ENCODE measurements at regions not wholly inside any gene's neighbourhood (a gene's known extent, or its start where the extent isn't known, plus 50 kb on each side); places are given as distances from the start of the nearest gene placed in this dataset.

DNA sequence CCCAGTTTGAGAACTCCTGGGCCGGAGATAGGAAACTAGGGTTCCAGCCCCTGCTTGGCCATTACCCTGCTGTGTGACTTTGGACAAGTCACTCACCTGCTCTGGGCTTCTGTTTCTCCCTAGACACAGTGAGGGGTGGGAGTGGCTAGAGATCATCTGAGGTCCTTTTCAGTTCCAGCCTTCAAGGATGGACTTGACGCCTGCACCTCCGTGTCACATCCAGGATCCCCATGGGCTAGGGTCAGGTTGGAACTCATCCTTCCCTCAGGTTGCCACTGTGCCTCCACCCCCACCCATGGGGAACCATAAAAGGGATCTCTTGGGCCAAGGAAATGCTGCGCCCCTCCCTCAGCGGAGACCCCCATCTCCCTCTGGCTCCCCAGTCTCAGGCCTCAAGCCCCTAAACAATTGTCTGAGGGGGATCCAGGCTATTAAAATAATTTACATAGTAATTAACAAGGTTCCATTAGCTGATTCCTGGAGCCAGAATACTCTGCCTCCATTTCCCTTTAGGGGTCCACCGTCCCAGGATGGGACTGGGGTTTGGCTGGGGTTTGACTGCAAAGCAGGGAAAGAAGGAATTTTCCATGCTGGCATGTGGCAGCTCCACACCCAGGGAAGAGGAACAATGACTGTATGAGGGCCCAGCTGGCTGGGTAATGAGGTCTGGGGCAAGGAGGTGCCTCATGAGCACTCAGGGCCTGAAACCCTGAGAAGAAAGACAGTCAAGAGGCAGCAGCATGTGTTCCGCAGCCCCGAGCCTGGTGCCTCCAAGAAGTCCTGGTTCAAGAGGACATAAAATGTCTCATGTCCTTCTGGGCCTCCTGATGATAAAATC, 177.7 kb downstream of the SMAD6 start (continued):
- TF ChIP-seq, protein P1, sequence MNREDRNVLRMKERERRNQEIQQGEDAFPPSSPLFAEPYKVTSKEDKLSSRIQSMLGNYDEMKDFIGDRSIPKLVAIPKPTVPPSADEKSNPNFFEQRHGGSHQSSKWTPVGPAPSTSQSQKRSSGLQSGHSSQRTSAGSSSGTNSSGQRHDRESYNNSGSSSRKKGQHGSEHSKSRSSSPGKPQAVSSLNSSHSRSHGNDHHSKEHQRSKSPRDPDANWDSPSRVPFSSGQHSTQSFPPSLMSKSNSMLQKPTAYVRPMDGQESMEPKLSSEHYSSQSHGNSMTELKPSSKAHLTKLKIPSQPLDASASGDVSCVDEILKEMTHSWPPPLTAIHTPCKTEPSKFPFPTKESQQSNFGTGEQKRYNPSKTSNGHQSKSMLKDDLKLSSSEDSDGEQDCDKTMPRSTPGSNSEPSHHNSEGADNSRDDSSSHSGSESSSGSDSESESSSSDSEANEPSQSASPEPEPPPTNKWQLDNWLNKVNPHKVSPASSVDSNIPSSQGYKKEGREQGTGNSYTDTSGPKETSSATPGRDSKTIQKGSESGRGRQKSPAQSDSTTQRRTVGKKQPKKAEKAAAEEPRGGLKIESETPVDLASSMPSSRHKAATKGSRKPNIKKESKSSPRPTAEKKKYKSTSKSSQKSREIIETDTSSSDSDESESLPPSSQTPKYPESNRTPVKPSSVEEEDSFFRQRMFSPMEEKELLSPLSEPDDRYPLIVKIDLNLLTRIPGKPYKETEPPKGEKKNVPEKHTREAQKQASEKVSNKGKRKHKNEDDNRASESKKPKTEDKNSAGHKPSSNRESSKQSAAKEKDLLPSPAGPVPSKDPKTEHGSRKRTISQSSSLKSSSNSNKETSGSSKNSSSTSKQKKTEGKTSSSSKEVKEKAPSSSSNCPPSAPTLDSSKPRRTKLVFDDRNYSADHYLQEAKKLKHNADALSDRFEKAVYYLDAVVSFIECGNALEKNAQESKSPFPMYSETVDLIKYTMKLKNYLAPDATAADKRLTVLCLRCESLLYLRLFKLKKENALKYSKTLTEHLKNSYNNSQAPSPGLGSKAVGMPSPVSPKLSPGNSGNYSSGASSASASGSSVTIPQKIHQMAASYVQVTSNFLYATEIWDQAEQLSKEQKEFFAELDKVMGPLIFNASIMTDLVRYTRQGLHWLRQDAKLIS (CRISPR knock-in tag; IDR thresholded peaks at IDR 0.05; ENCODE audit: borderline replicate concordance), result no peak
- TF ChIP-seq ZNF396 (CRISPR knock-in tag; IDR thresholded peaks at IDR 0.05; ENCODE audit: borderline replicate concordance), result no peak
- no peak for TF ChIP-seq SP1 (CRISPR knock-in tag; conservative IDR thresholded peaks at IDR 0.05)
- no peak for TF ChIP-seq EMX1 (CRISPR knock-in tag; IDR thresholded peaks at IDR 0.05)
- no peak for TF ChIP-seq ZNF121 (CRISPR knock-in tag; IDR thresholded peaks at IDR 0.05)
- TF ChIP-seq, protein P2, sequence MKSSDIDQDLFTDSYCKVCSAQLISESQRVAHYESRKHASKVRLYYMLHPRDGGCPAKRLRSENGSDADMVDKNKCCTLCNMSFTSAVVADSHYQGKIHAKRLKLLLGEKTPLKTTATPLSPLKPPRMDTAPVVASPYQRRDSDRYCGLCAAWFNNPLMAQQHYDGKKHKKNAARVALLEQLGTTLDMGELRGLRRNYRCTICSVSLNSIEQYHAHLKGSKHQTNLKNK (CRISPR knock-in tag; IDR thresholded peaks at IDR 0.05), result no peak
- TF ChIP-seq, protein P3, sequence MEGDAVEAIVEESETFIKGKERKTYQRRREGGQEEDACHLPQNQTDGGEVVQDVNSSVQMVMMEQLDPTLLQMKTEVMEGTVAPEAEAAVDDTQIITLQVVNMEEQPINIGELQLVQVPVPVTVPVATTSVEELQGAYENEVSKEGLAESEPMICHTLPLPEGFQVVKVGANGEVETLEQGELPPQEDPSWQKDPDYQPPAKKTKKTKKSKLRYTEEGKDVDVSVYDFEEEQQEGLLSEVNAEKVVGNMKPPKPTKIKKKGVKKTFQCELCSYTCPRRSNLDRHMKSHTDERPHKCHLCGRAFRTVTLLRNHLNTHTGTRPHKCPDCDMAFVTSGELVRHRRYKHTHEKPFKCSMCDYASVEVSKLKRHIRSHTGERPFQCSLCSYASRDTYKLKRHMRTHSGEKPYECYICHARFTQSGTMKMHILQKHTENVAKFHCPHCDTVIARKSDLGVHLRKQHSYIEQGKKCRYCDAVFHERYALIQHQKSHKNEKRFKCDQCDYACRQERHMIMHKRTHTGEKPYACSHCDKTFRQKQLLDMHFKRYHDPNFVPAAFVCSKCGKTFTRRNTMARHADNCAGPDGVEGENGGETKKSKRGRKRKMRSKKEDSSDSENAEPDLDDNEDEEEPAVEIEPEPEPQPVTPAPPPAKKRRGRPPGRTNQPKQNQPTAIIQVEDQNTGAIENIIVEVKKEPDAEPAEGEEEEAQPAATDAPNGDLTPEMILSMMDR (IDR thresholded peaks at IDR 0.05), result no peak
- TF ChIP-seq NFE2L1 (CRISPR knock-in tag; IDR thresholded peaks at IDR 0.05), result no peak
- TF ChIP-seq KAT7 (CRISPR knock-in tag; IDR thresholded peaks at IDR 0.05; ENCODE audit: borderline replicate concordance), result no peak
- no peak for TF ChIP-seq GRHL2 (CRISPR knock-in tag; IDR thresholded peaks at IDR 0.05; ENCODE audit: insufficient replicate concordance, severe bottlenecking)
- no peak for TF ChIP-seq ZBTB21 (CRISPR knock-in tag; IDR thresholded peaks at IDR 0.05; ENCODE audit: borderline replicate concordance)
- TF ChIP-seq, protein P4, sequence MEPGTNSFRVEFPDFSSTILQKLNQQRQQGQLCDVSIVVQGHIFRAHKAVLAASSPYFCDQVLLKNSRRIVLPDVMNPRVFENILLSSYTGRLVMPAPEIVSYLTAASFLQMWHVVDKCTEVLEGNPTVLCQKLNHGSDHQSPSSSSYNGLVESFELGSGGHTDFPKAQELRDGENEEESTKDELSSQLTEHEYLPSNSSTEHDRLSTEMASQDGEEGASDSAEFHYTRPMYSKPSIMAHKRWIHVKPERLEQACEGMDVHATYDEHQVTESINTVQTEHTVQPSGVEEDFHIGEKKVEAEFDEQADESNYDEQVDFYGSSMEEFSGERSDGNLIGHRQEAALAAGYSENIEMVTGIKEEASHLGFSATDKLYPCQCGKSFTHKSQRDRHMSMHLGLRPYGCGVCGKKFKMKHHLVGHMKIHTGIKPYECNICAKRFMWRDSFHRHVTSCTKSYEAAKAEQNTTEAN (CRISPR knock-in tag; IDR thresholded peaks at IDR 0.05), result no peak
- TF ChIP-seq SMAD4 (CRISPR knock-in tag; IDR thresholded peaks at IDR 0.05), result no peak

DNA sequence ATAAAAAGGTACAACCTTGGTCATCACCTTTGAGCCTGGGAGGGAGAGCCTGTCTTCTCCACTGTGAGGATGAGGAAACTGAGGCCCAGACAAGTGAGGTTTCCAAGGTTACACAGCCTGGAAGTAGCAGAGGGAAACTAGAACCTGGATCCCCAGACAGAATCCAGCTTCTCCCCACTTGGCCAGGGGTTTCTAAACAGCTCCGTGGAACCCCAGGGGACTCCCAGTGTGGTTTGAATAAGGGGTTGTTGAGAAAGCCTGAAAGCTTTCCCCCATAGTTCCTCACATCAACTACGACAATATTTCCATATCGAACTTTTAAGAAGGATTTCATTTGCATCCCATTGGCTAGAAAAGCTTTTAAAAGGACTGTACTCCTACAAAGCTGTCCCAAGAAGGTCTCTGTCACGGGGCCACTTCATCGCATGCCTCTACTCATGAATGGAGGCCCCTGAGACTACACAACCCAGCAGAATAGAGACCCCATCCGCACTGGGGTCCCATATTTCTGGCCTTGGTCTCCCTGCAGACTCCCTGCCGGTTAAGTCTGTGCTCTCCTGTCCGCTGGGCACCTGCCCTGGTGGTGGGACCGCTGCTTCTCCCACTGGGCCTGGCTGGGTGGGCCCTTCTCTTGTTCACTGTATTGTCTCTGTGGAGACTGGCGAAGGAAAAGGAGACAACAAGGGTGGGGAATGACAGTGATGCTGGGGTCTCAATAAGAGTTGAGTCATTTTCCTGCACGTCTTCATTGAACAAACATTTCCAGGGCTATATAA, 178.5 kb downstream of the SMAD6 start:
- H3K9me3 Mint-ChIP-seq, result peaks cover 4% of the 10 kb centered on the region; the same call in 1 of the 2 replicates
- ChIA-PET CTCF (interaction anchor here (2.5 kb wide), 1 partner anchor 29 kb away, joined by 7 read pairs; no protein-coding TSS in a partner anchor), POLR2A (interaction anchor here (0.5 kb wide), 1 partner anchor 13 kb away, joined by 5 read pairs; no protein-coding TSS in a partner anchor)
- H3K27ac Mint-ChIP-seq, result no peak overlapping the region
- no peaks in the 10 kb centered on the region for H3K36me3 Mint-ChIP-seq
- TF ChIP-seq SMAD3 (CRISPR knock-in tag; IDR thresholded peaks at IDR 0.05; ENCODE audit: borderline replicate concordance), result no peak
- TF ChIP-seq CREB1 (CRISPR knock-in tag; IDR thresholded peaks at IDR 0.05), result no peak
- TF ChIP-seq, protein P5, sequence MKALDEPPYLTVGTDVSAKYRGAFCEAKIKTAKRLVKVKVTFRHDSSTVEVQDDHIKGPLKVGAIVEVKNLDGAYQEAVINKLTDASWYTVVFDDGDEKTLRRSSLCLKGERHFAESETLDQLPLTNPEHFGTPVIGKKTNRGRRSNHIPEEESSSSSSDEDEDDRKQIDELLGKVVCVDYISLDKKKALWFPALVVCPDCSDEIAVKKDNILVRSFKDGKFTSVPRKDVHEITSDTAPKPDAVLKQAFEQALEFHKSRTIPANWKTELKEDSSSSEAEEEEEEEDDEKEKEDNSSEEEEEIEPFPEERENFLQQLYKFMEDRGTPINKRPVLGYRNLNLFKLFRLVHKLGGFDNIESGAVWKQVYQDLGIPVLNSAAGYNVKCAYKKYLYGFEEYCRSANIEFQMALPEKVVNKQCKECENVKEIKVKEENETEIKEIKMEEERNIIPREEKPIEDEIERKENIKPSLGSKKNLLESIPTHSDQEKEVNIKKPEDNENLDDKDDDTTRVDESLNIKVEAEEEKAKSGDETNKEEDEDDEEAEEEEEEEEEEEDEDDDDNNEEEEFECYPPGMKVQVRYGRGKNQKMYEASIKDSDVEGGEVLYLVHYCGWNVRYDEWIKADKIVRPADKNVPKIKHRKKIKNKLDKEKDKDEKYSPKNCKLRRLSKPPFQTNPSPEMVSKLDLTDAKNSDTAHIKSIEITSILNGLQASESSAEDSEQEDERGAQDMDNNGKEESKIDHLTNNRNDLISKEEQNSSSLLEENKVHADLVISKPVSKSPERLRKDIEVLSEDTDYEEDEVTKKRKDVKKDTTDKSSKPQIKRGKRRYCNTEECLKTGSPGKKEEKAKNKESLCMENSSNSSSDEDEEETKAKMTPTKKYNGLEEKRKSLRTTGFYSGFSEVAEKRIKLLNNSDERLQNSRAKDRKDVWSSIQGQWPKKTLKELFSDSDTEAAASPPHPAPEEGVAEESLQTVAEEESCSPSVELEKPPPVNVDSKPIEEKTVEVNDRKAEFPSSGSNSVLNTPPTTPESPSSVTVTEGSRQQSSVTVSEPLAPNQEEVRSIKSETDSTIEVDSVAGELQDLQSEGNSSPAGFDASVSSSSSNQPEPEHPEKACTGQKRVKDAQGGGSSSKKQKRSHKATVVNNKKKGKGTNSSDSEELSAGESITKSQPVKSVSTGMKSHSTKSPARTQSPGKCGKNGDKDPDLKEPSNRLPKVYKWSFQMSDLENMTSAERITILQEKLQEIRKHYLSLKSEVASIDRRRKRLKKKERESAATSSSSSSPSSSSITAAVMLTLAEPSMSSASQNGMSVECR (CRISPR knock-in tag; IDR thresholded peaks at IDR 0.05; ENCODE audit: borderline replicate concordance), result no peak
- H3K4me3 Mint-ChIP-seq, result no peak overlapping the region
- no peaks in the 10 kb centered on the region for H3K27me3 Mint-ChIP-seq (ENCODE audit: low read depth)
- peaks cover 23% of the 10 kb centered on the region for H3K4me1 Mint-ChIP-seq
- DNase-seq (ENCODE audit: low spot score) (no peak), ATAC-seq (no peak)
